BE2C (cell line): ENCODE measurements at regions not wholly inside any gene's neighbourhood (a gene's known extent, or its start where the extent isn't known, plus 50 kb on each side); places are given as distances from the start of the nearest gene placed in this dataset.
"Not testable (repeated sequence)": the region's sequence is repeated elsewhere in the genome, so short reads cannot be mapped to it uniquely, and the experiment has no call there.

Experiments
- DNase-seq: peaks from one replicate; pipeline ENCODE4 v3.0.0-alpha.2; 2020
- H3K27me3 ChIP-seq: fragments of 250-450 bp; sonication (Bioruptor Pico); 2 replicates; pipeline ENCODE4 v1.5.1; 2020; ENCODE audit warnings: mild to moderate bottlenecking
- H3K36me3 ChIP-seq: fragments of 250-450 bp; sonication (Bioruptor Pico); 2 replicates; pipeline ENCODE4 v1.5.1; 2020; ENCODE audit warnings: mild to moderate bottlenecking
- H3K4me1 ChIP-seq: fragments of 250-450 bp; sonication (Bioruptor Pico); 2 replicates; pipeline ENCODE4 v1.5.1; 2020
- H3K4me3 ChIP-seq: 2 replicates; pipeline ENCODE4 v1.5.1; 2011; ENCODE audit warnings: low read depth, low read length
- H3K9me3 ChIP-seq: fragments of 250-450 bp; sonication (Bioruptor Pico); 2 replicates; pipeline ENCODE4 v1.5.1; 2020
- CTCF ChIP-seq: IDR thresholded peaks from 2 replicates; pipeline ENCODE4 v1.5.1; 2012; ENCODE audit warnings: mild to moderate bottlenecking, low read depth, low read length

DNA sequence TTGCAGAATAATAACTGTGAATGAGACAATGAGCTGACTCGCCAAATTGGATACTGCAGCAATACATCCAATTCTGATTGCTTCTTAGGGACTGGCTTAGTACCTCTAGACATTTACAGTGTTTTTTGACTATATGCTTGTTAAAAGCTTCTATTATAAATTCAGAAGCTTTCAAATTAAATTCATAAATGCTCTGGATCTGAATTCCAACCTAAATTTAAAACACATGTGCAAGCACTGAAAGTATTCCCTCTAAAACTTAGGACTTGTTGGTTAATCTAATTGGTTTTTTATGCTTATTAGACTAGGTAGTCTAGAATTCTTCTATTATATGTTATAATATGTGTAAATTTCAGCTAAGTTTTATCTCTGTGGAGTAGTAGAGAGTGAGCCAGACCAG, 306.9 kb downstream of the CPS1 start:
- H3K4me1 ChIP-seq: peaks cover 43% of the 10 kb centered on the region
- no peaks in the 10 kb centered on the region for H3K9me3 ChIP-seq
- H3K27me3 ChIP-seq: no peaks in the 10 kb centered on the region
- no peak for TF ChIP-seq CTCF
- no peak for DNase-seq
- H3K36me3 ChIP-seq: no peaks in the 10 kb centered on the region
- H3K4me3 ChIP-seq: no peak overlapping the region

DNA sequence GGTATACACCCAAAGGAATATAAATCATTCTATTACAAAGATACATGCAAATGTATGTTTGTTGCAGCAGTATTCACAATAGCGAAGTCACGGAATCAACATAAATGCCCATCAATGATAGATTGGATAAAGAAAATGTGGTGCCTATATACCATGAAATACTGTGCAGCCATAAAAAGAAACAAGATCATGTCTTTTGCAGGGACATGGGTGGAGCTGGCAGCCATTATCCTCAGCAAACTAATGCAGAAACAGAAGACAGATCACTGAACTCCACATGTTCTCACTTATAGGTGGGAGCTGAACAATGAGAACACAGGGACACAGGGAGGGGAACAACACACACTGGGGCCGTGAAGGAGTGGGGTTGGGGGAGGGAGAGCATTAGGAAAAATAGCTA, 315.2 kb downstream of the CPS1 start:
- not testable (repeated sequence) for H3K9me3 ChIP-seq, H3K36me3 ChIP-seq, H3K27me3 ChIP-seq, DNase-seq, H3K4me3 ChIP-seq, H3K4me1 ChIP-seq

DNA sequence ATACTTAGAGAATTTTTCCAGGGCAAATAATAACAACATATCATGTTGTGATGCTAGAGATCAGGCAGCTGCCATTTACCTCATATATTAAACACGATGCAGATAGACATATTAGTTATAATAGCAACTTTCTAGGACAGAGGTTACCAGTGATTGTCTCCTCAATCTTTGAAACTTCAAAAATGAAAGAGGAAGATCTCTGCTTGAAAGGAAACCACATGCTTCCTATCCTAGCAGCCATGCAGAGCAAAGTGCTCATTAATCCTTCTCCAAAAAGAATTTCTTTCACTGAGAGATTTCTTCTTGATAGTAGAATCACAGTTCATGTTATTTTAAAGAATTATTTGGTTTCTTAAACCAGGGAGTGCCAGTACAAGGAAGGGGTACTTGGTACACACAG, 317.2 kb downstream of the CPS1 start:
- Histone ChIP-seq H3K4me3 (no peak overlapping the region), H3K36me3 (no peaks in the 10 kb centered on the region), H3K27me3 (no peaks in the 10 kb centered on the region), H3K9me3 (no peaks in the 10 kb centered on the region), H3K4me1 (no peaks in the 10 kb centered on the region)
- no peak for DNase-seq
- TF ChIP-seq CTCF: no peak

DNA sequence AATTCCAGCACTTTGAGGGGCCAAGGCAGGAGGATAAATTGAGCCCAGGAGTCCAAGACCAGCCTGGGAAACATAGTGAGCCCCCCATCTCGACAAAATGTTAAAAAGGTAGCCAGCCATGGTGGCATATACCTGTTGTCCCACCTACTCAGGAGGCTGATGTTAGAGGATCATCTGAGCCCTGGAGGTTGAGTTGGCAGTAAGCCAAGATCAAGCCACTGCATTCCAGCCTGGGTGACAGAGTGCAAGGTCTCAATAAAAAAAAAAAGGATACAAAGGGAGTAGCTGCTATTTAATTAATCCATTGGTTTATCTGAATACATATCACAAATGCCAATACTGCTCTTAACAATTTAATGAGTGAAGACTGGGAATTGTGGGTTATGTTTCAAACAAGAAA, 327.8 kb downstream of the CPS1 start:
- no peaks in the 10 kb centered on the region for H3K9me3 ChIP-seq
- DNase-seq: no peak
- no peaks in the 10 kb centered on the region for H3K4me1 ChIP-seq
- H3K36me3 ChIP-seq: no peaks in the 10 kb centered on the region
- no peak for TF ChIP-seq CTCF
- H3K27me3 ChIP-seq: no peaks in the 10 kb centered on the region
- H3K4me3 ChIP-seq: no peak overlapping the region

- DNase-seq: no peak
- Histone ChIP-seq H3K4me3 (no peak overlapping the region), H3K27me3 (no peaks in the 10 kb centered on the region), H3K4me1 (no peaks in the 10 kb centered on the region; the same call in 1 of the 2 replicates), H3K9me3 (no peaks in the 10 kb centered on the region), H3K36me3 (no peaks in the 10 kb centered on the region)
- no peak for TF ChIP-seq CTCF
Observed at GRCh38 chr2:210888035-210888434, 331.6 kb downstream of the CPS1 start.

- Histone ChIP-seq H3K4me3 (no peak overlapping the region), H3K36me3 (no peaks in the 10 kb centered on the region), H3K27me3 (no peaks in the 10 kb centered on the region), H3K9me3 (no peaks in the 10 kb centered on the region), H3K4me1 (no peaks in the 10 kb centered on the region; the same call in 1 of the 2 replicates)
- peak; percentile 12 for DNase-seq
- peak; percentile 43 for TF ChIP-seq CTCF
Observed at GRCh38 chr2:210895132-210895531, 338.7 kb downstream of the CPS1 start.

DNA sequence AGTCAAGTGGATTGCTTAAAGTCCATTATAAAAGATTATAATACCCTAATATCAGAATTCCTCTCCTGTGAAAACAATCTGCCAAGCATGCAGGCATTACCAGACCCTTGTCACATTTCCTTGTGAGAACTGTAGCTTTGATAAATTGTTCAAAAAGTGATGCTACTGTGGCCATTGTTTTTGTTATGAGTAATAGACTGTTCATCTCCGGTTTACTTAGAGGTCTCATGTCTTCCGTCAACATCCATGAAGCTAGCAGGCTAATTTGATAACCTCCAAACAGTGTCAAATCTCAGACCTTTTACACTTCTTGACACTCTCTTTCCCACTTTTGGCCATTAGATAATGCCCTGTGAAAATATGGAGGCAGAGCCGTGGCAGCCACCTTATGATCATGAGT, 342.7 kb downstream of the CPS1 start:
- H3K27me3 ChIP-seq: no peaks in the 10 kb centered on the region
- no peak for TF ChIP-seq CTCF
- H3K4me1 ChIP-seq: peaks cover 2% of the 10 kb centered on the region
- H3K4me3 ChIP-seq: no peak overlapping the region
- no peaks in the 10 kb centered on the region for H3K9me3 ChIP-seq
- no peak for DNase-seq
- H3K36me3 ChIP-seq: no peaks in the 10 kb centered on the region
